HL-60 (cell line): ENCODE measurements at regions not wholly inside any gene's neighbourhood (a gene's known extent, or its start where the extent isn't known, plus 50 kb on each side); places are given as distances from the start of the nearest gene placed in this dataset.

Experiments used
- DNase-seq, 2 experiments: peaks; one replicate each; pipeline ENCODE4 v3.0.0-alpha.2; 2010 to 2020; ENCODE audit warnings: low read depth in 1 of 2, low spot score in 1 of 2
- H3K27ac ChIP-seq: fragments of 250-450 bp; sonication (Bioruptor Pico); replicated peaks from 2 replicates; pipeline ENCODE4 v1.5.1; 2020; ENCODE audit warnings: mild to moderate bottlenecking, moderate library complexity
- H3K27me3 ChIP-seq: fragments of 250-450 bp; sonication (Bioruptor Pico); 2 replicates; pipeline ENCODE4 v1.5.1; 2021; ENCODE audit warnings: mild to moderate bottlenecking, moderate library complexity; ENCODE audit not compliant: insufficient read depth, poor library complexity, severe bottlenecking
- H3K4me3 ChIP-seq: replicated peaks from 2 replicates; pipeline ENCODE4 v1.5.1; 2011; ENCODE audit warnings: mild to moderate bottlenecking, control low read depth, low read length; ENCODE audit not compliant: insufficient read depth
- CTCF ChIP-seq: IDR thresholded peaks from one replicate; pipeline ENCODE4 v1.5.1; 2011; ENCODE audit warnings: low read length, control low read depth, inconsistent platforms; ENCODE audit not compliant: insufficient read depth
- GABPA ChIP-seq: IDR thresholded peaks from 2 replicates; pipeline ENCODE4 v1.6.1; 2012; ENCODE audit warnings: low read depth
- POLR2AphosphoS5 ChIP-seq: IDR thresholded peaks from 2 replicates; pipeline ENCODE4 v1.6.1; 2012; ENCODE audit warnings: low read depth
- REST ChIP-seq: IDR thresholded peaks from 2 replicates; pipeline ENCODE4 v1.6.1; 2012; ENCODE audit warnings: low read depth; ENCODE audit not compliant: insufficient replicate concordance
- SPI1 ChIP-seq: IDR thresholded peaks from 2 replicates; pipeline ENCODE4 v1.6.1; 2012; ENCODE audit warnings: low read depth, mild to moderate bottlenecking, borderline replicate concordance

- Histone ChIP-seq H3K27ac (no peak overlapping the region), H3K27me3 (no peaks in the 10 kb centered on the region), H3K4me3 (no peak overlapping the region)
- no peak for TF ChIP-seq CTCF
- no peak for TF ChIP-seq SPI1
- TF ChIP-seq GABPA: no peak
- no peak for TF ChIP-seq REST
- DNase-seq: no peak
Measured at GRCh38 chr7:41627645-41628298, 75.1 kb downstream of the INHBA start.

GRCh38 chr7:41624818-41625217, 78.1 kb downstream of the INHBA start:
- no peak overlapping the region for H3K4me3 ChIP-seq
- no peak for DNase-seq
- TF ChIP-seq GABPA: no peak
- no peak overlapping the region for H3K27ac ChIP-seq
- H3K27me3 ChIP-seq: no peaks in the 10 kb centered on the region

- Histone ChIP-seq H3K4me3 (no peak overlapping the region), H3K27ac (no peak overlapping the region), H3K27me3 (no peaks in the 10 kb centered on the region)
- TF ChIP-seq GABPA: no peak
- no peak for DNase-seq
Measured at GRCh38 chr7:41621953-41622831, 80.7 kb downstream of the INHBA start.

GRCh38 chr7:41617987-41618386, 84.9 kb downstream of the INHBA start:
- no peak overlapping the region for H3K27ac ChIP-seq
- no peaks in the 10 kb centered on the region for H3K27me3 ChIP-seq
- H3K4me3 ChIP-seq: no peak overlapping the region
- no peak for DNase-seq
- no peak for TF ChIP-seq REST

- DNase-seq: no peak
- no peak overlapping the region for H3K4me3 ChIP-seq
- H3K27ac ChIP-seq: no peak overlapping the region
- H3K27me3 ChIP-seq: no peaks in the 10 kb centered on the region
- TF ChIP-seq CTCF: no peak
- no peak for TF ChIP-seq SPI1
- TF ChIP-seq POLR2AphosphoS5: no peak
- no peak for TF ChIP-seq GABPA
- no peak for TF ChIP-seq REST
Measured at GRCh38 chr7:41612798-41613197, 90.1 kb downstream of the INHBA start.
